H1 (cell line): ENCODE measurements at regions not wholly inside any gene's neighbourhood (a gene's known extent, or its start where the extent isn't known, plus 50 kb on each side); places are given as distances from the start of the nearest gene placed in this dataset.

Experiments
- CTCF ChIA-PET: fragments of 300-600 bp; sonication (Branson Sonifier 250); formaldehyde crosslinking; loops from one replicate; lab custom pipeline; 2021; ENCODE audit not compliant: partially characterized antibody; lab: Charles Lee
- POLR2A ChIA-PET: fragments of 300-600 bp; sonication (Branson Sonifier 250); formaldehyde crosslinking; loops from one replicate; lab custom pipeline; 2021; ENCODE audit warnings: inconsistent platforms; ENCODE audit not compliant: partially characterized antibody; lab: Charles Lee
- DNase-seq, 2 experiments: peaks; one replicate each; pipeline versions ENCODE4 v3.0.0 to v3.0.0-alpha.2; 2010 to 2022; ENCODE audit warnings: low spot score in 2 of 2, low read depth in 1 of 2, mixed read lengths in 1 of 2
- FAIRE-seq: peaks from 2 replicates; lab custom pipeline; 2011; peaks lifted over from hg19 to GRCh38; lab: Jason Lieb, UNC
- H2AFZ ChIP-seq: 2 replicates; pipeline ENCODE4 v1.8.1; 2012; ENCODE audit warnings: low read length, inconsistent platforms
- H2AK5ac ChIP-seq: 2 replicates; pipeline ENCODE4 v1.6.1; 2013; ENCODE audit warnings: low read depth, low read length
- H2BK120ac ChIP-seq: replicated peaks from 2 replicates; pipeline ENCODE3; 2013; ENCODE audit warnings: low read depth, low read length, inconsistent platforms
- H2BK12ac ChIP-seq: 2 replicates; pipeline ENCODE4 v1.6.1; 2013; ENCODE audit warnings: low read depth, low read length
- H2BK15ac ChIP-seq: 2 replicates; pipeline ENCODE4 v1.6.1; 2013; ENCODE audit warnings: low read length
- H2BK20ac ChIP-seq: 2 replicates; pipeline ENCODE4 v1.6.1; 2013; ENCODE audit warnings: low read length
- H2BK5ac ChIP-seq: 2 replicates; pipeline ENCODE4 v1.6.1; 2013; ENCODE audit warnings: low read depth, low read length
- H3K14ac ChIP-seq: 2 replicates; pipeline ENCODE4 v1.6.1; 2013; ENCODE audit warnings: inconsistent platforms; ENCODE audit not compliant: insufficient read length
- H3K18ac ChIP-seq: 2 replicates; pipeline ENCODE4 v1.6.1; 2013; ENCODE audit warnings: low read length; ENCODE audit errors: extremely low read depth
- H3K23ac ChIP-seq: 2 replicates; pipeline ENCODE4 v1.6.1; 2013; ENCODE audit warnings: inconsistent platforms; ENCODE audit not compliant: insufficient read length
- H3K23me2 ChIP-seq: 2 replicates; pipeline ENCODE4 v1.6.1; 2013; ENCODE audit warnings: low read depth, low read length
- H3K27ac ChIP-seq: 2 replicates; pipeline ENCODE4 v1.6.1; 2011; ENCODE audit warnings: low read depth, low read length, inconsistent platforms
- H3K27me3 ChIP-seq, 4 experiments: replicated peaks in 1 of 4; 1 replicate in 1 of 4; 2 replicates in 3 of 4; pipeline versions ENCODE4 v1.6.1 to v1.8.1; 2011 to 2013; ENCODE audit warnings: low read length in 3 of 4, mild to moderate bottlenecking in 3 of 4, inconsistent platforms in 2 of 4, mixed read lengths in 2 of 4, moderate library complexity in 1 of 4; ENCODE audit not compliant: control insufficient read depth in 3 of 4, insufficient read depth in 3 of 4; ENCODE audit errors: extremely low read depth in 1 of 4
- H3K36me3 ChIP-seq, 4 experiments: 2 replicates each; pipeline versions ENCODE4 v1.6.1 to v1.8.1; 2011 to 2013; ENCODE audit warnings: mild to moderate bottlenecking in 4 of 4, low read length in 3 of 4, moderate library complexity in 2 of 4, control low read depth in 1 of 4, inconsistent platforms in 1 of 4; ENCODE audit not compliant: insufficient read depth in 4 of 4, control insufficient read depth in 2 of 4
- H3K4ac ChIP-seq: replicated peaks from 2 replicates; pipeline ENCODE3; 2013; ENCODE audit warnings: low read length, low read depth, mixed read lengths, inconsistent platforms; ENCODE audit not compliant: insufficient read length
- H3K4me1 ChIP-seq, 4 experiments: replicated peaks in 1 of 4; 1 replicate in 1 of 4; 2 replicates in 3 of 4; pipeline versions ENCODE4 v1.6.1 to v1.8.1; 2011 to 2013; ENCODE audit warnings: low read length in 3 of 4, inconsistent platforms in 2 of 4, mixed read lengths in 1 of 4; ENCODE audit not compliant: insufficient read depth in 4 of 4, control insufficient read depth in 3 of 4
- H3K4me2 ChIP-seq, 2 experiments: 2 replicates each; pipeline versions ENCODE4 v1.6.1 to v1.8.1; 2011 to 2013; ENCODE audit warnings: low read depth in 2 of 2, low read length in 2 of 2, control low read depth in 1 of 2, inconsistent platforms in 1 of 2, mild to moderate bottlenecking in 1 of 2; ENCODE audit not compliant: insufficient read depth in 1 of 2
- H3K4me3 ChIP-seq, 4 experiments: fragments of 200-600, 300-600 bp in 1 of 4; sonication (generic), shearing (Covaris generic), sonication (Bioruptor Twin) in 1 of 4; 2 replicates each; pipeline versions ENCODE4 v1.5.1 to v1.8.1; 2011 to 2016; ENCODE audit warnings: low read length in 4 of 4, low read depth in 3 of 4, control low read depth in 2 of 4, inconsistent platforms in 2 of 4, mild to moderate bottlenecking in 2 of 4, mixed read lengths in 1 of 4, moderate library complexity in 1 of 4; ENCODE audit not compliant: insufficient read depth in 2 of 4; ENCODE audit errors: extremely low read depth in 1 of 4
- H3K56ac ChIP-seq: replicated peaks from 2 replicates; pipeline ENCODE3; 2013; ENCODE audit warnings: low read depth, mild to moderate bottlenecking, mixed read lengths, low read length, inconsistent platforms; ENCODE audit not compliant: insufficient read length
- H3K79me1 ChIP-seq: 2 replicates; pipeline ENCODE4 v1.6.1; 2013; ENCODE audit warnings: low read depth, low read length, control low read depth
- H3K79me2 ChIP-seq, 2 experiments: 2 replicates each; pipeline versions ENCODE4 v1.6.1 to v1.8.1; 2012 to 2013; ENCODE audit warnings: low read length in 2 of 2, mild to moderate bottlenecking in 2 of 2, inconsistent platforms in 1 of 2; ENCODE audit not compliant: insufficient read depth in 2 of 2, control insufficient read depth in 1 of 2
- H3K9ac ChIP-seq, 4 experiments: replicated peaks in 1 of 4; 1 replicate in 1 of 4; 2 replicates in 3 of 4; pipeline versions ENCODE4 v1.6.1 to v1.8.1; 2011 to 2013; ENCODE audit warnings: low read depth in 3 of 4, low read length in 3 of 4, control low read depth in 2 of 4, mild to moderate bottlenecking in 2 of 4, moderate library complexity in 2 of 4, inconsistent platforms in 1 of 4; ENCODE audit errors: extremely low read depth in 1 of 4
- H3K9me3 ChIP-seq, 2 experiments: 2 replicates each; pipeline versions ENCODE4 v1.6.1 to v1.8.1; 2012 to 2013; ENCODE audit warnings: mild to moderate bottlenecking in 2 of 2, moderate library complexity in 2 of 2, control low read depth in 1 of 2, inconsistent platforms in 1 of 2, low read depth in 1 of 2, low read length in 1 of 2, mixed read lengths in 1 of 2; ENCODE audit not compliant: insufficient read depth in 2 of 2
- H4K20me1 ChIP-seq, 2 experiments: replicated peaks in 1 of 2; 2 replicates each; pipeline versions ENCODE3 to v1.8.1; 2011 to 2013; ENCODE audit warnings: inconsistent platforms in 2 of 2, low read length in 2 of 2, mild to moderate bottlenecking in 1 of 2; ENCODE audit not compliant: insufficient read depth in 2 of 2, control insufficient read depth in 1 of 2
- H4K5ac ChIP-seq: 2 replicates; pipeline ENCODE4 v1.6.1; 2013; ENCODE audit warnings: low read length, low read depth, mixed read lengths, inconsistent platforms; ENCODE audit not compliant: insufficient read length
- H4K8ac ChIP-seq: 2 replicates; pipeline ENCODE4 v1.8.0; 2013; ENCODE audit warnings: mild to moderate bottlenecking, moderate library complexity, low read length, inconsistent platforms; ENCODE audit not compliant: insufficient read depth; ENCODE audit errors: extremely low read depth
- H4K91ac ChIP-seq: replicated peaks from 2 replicates; pipeline ENCODE3; 2013; ENCODE audit warnings: low read length, mixed read lengths, inconsistent platforms; ENCODE audit not compliant: insufficient read length
- NANOG ChIP-seq: IDR thresholded peaks from 2 replicates; pipeline ENCODE4 v1.6.1; 2011; ENCODE audit warnings: low read length, low read depth, mild to moderate bottlenecking, inconsistent platforms; ENCODE audit not compliant: insufficient read depth, poor library complexity, severe bottlenecking
- SP4 ChIP-seq: IDR thresholded peaks from 2 replicates; pipeline ENCODE4 v1.6.1; 2012; ENCODE audit warnings: low read length, inconsistent platforms
- WGBS, 2 experiments: shearing (Covaris generic) in 1 of 2; methylation state at CpG; one replicate each; pipeline versions ENCODE4 v1.1.6 to v1.1.7; 2013 to 2015; ENCODE audit warnings: low lambda C conversion rate in 2 of 2, mixed read lengths in 2 of 2, inconsistent platforms in 1 of 2, low coverage in 1 of 2, missing lambda C conversion rate in 1 of 2; ENCODE audit not compliant: insufficient replicate concordance in 2 of 2, insufficient coverage in 1 of 2, insufficient read length in 1 of 2; ENCODE audit errors: extremely low coverage in 1 of 2, missing lambda C conversion rate in 1 of 2; 5-methylcytosine and 5-hydroxymethylcytosine counted together

DNA sequence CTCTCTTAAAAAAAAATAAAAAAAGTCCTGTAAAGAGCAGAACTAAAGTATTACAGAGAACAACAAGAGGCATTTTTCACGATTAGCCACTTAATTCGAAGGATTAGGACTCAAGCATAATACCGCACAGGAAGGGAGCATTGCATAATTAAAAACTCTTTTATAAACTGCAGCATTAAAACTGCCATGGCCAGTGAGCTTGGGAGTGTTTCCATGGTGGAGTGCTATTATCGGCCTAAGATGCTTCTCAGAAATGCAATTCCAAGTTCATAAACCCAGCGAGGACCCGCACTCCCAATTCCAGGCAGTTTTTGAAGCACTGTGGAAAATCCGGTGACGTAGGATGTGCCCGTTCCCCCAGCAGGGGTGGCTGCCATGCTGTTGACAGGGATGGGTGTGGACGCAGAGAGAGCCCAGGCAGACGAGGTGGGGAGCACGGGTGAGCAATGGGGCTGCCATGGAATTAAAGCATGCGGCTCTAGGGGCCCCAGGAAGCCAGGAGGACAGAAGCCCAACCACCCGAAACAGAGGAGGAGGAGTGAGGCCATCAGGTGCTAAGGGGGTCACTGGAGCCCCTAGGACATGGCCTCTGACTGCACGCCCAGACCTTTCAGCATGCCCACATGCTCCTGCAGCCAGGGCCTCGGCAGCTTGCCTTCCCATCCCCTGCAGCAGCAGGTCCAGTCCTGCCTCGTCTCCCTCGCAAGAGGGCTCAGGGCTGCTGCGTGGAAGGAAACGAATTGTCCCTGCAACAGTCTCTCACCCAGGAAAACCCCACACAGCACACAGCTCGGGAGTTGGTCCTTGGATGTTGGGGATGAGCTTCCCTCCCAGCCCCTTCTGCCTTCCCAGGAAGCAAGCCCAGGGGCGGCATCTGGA is 233.4 kb downstream of the NDUFA10 start:
- Histone ChIP-seq H3K79me2 (no peaks in the 10 kb centered on the region), H3K14ac (no peak overlapping the region), H2BK12ac (no peak overlapping the region), H3K4me3 (no peak overlapping the region), H2BK120ac (no peak overlapping the region), H3K4me1 (no peaks in the 10 kb centered on the region), H3K79me1 (no peaks in the 10 kb centered on the region), H3K18ac (no peak overlapping the region), H3K27me3 (no peaks in the 10 kb centered on the region), H3K4me2 (no peak overlapping the region), H2BK20ac (no peak overlapping the region), H3K9me3 (no peaks in the 10 kb centered on the region), H3K23me2 (no peaks in the 10 kb centered on the region), H3K9ac (no peak overlapping the region), H3K23ac (no peak overlapping the region), H2AK5ac (no peak overlapping the region), H4K5ac (no peak overlapping the region), H4K20me1 (no peaks in the 10 kb centered on the region), H2AFZ (no peak overlapping the region), H3K4ac (no peak overlapping the region), H3K27ac (no peak overlapping the region), H2BK15ac (no peak overlapping the region), H3K56ac (no peak overlapping the region), H3K36me3 (no peaks in the 10 kb centered on the region), H4K91ac (no peak overlapping the region), H4K8ac (no peak overlapping the region; the same call in 1 of the 2 replicates), H2BK5ac (no peak overlapping the region)
- CTCF ChIA-PET: interaction anchor here (0.6 kb wide), 1 partner anchor 25 kb away, joined by 5 read pairs; no protein-coding TSS in a partner anchor
- no peak for TF ChIP-seq SP4
- TF ChIP-seq NANOG: no peak
- FAIRE-seq: no peak
- 92% methylated on average over 22 of the region's 22 CpGs; no CpG with 5 or more reads in 1 of the 2 experiments for WGBS, 2 experiments
- POLR2A ChIA-PET: no interaction called here
- no peak for DNase-seq
